SU-DHL-6 (cell line): ENCODE measurements at regions not wholly inside any gene's neighbourhood (a gene's known extent, or its start where the extent isn't known, plus 50 kb on each side); places are given as distances from the start of the nearest gene placed in this dataset.

Experiments used
- CTCF ChIP-seq: fragments of 200-600 bp; sonication (generic); IDR thresholded peaks from one replicate; pipeline ENCODE4 v1.5.1; 2017; ENCODE audit warnings: antibody characterized with exemption, mild to moderate bottlenecking, low read length, moderate library complexity; ENCODE audit not compliant: insufficient read depth, poor library complexity, severe bottlenecking
- EZH2phosphoT487 ChIP-seq: fragments of 200-600 bp; sonication (generic), shearing (Covaris generic); conservative IDR thresholded peaks from 2 replicates; pipeline ENCODE4 v1.6.1; 2018; ENCODE audit warnings: mild to moderate bottlenecking, antibody characterized with exemption, low read length, moderate library complexity, mixed read lengths

- TF ChIP-seq CTCF (no peak), EZH2phosphoT487 (no peak)
These were observed 299.8 kb downstream of the MRPL39 start for GRCh38 chr21:25307489-25307888.
